Right cardiac atrium (tissue), 5 donors: ENCODE measurements at regions not wholly inside any gene's neighbourhood (a gene's known extent, or its start where the extent isn't known, plus 50 kb on each side); places are given as distances from the start of the nearest gene placed in this dataset.

Experiments used
- ATAC-seq, 2 donors: fragments of 200-7000 bp; cut with Tn5 transposase; one replicate each; pipeline versions ENCODE4 v1.8.0 to v1.9.1; 2020; ENCODE audit warnings: moderate library complexity in 2 of 2, mild to moderate bottlenecking in 1 of 2
- DNase-seq, 3 donors: peaks; one replicate each; pipeline ENCODE4 v3.0.0-alpha.2; 2020
- H3K27ac ChIP-seq: one replicate; pipeline ENCODE4 v1.5.1; 2013; ENCODE audit warnings: mild to moderate bottlenecking, low read length, control low read depth, moderate library complexity
- H3K27me3 ChIP-seq: one replicate; pipeline ENCODE4 v1.6.1; 2013; ENCODE audit not compliant: control insufficient read depth, insufficient read depth
- H3K4me1 ChIP-seq: one replicate; pipeline ENCODE4 v1.6.1; 2013; ENCODE audit warnings: low read length; ENCODE audit not compliant: control insufficient read depth, insufficient read depth
- H3K4me3 ChIP-seq: one replicate; pipeline ENCODE4 v1.5.1; 2013; ENCODE audit warnings: low read length, control low read depth
- H3K9me3 ChIP-seq: one replicate; pipeline ENCODE4 v1.6.1; 2013; ENCODE audit warnings: low read length; ENCODE audit not compliant: control insufficient read depth
- WGBS: extraction: QIAGEN DNeasy Blood & Tissue Kit; methylation state at CpG from one replicate; pipeline ENCODE4 v1.1.7; 2013; 5-methylcytosine and 5-hydroxymethylcytosine counted together
- intact Hi-C, 4 donors: fragments of 100-400 bp; cut with DNase I; formaldehyde crosslinking; loops; one replicate each; pipeline versions ENCODE4 v1.11.0 to v1.14.0; 2022 to 2023
- donor health status: healthy with polysubstance abuse.
- donor health status: DM: no; HTN: yes; CAD: no.
- donor health status: DM: no; HTN: no; CAD: no.
- donor health status: DM: no; HTN: yes; CAD: no; lungs with severe emphysema.
- donor health status: DM: yes; HTN: yes; CAD: no.

DNA sequence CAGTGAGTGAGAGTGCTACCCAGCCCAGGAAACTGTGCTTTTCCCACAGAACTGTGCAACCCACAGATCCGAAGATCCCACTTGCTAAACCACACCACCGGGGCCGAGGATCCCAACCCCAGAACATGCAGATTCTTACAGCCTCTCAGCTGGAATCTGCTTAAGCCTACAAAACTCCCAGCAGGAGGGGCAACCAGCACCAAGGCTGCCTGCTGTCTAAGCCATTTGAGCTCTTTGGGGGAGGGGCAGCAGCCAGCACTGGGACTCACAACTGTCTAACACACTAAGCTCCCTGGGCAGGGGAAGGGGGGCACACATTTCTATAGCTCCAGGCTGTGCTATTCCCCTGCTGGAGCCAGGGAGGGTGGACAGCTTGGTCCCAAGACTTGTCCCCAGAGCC, 529.9 kb downstream of the XPNPEP1 start:
- H3K27ac ChIP-seq: no peak overlapping the region
- no peak for DNase-seq
- intact Hi-C loops: no loop called here
- no peaks in the 10 kb centered on the region for H3K9me3 ChIP-seq
- WGBS: 22% methylated on average over 3 of the region's 3 CpGs
- H3K4me1 ChIP-seq: no peaks in the 10 kb centered on the region
- no peak overlapping the region for H3K4me3 ChIP-seq
- H3K27me3 ChIP-seq: no peaks in the 10 kb centered on the region
- ATAC-seq: no peak

GRCh38 chr10:109386921-109387320, 536.4 kb downstream of the XPNPEP1 start:
- DNase-seq (no peak), ATAC-seq (no peak)
- Histone ChIP-seq H3K4me1 (no peaks in the 10 kb centered on the region), H3K27ac (no peak overlapping the region), H3K4me3 (no peak overlapping the region), H3K9me3 (no peaks in the 10 kb centered on the region), H3K27me3 (no peaks in the 10 kb centered on the region)
- intact Hi-C loops: no loop called here
- 43% methylated on average over 3 of the region's 3 CpGs for WGBS

DNA sequence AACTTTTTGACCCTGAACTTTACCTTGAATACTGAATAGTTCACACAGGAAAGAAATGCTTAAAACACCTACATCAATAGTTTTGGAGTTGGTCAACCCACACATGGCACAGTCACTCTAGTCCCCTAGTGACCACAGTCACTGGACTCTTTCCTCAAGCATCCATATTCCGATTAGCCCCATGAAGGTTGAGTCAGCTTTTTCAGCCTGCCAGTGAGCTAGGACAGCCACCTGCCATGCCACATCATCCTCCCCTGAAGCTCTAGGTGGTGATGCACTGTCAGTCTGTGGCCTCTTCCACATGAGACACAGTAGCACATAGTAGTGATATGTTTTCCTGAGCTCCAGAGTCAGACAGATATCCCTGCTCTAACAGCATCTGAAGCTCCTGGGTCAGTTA, 537.2 kb downstream of the XPNPEP1 start:
- no peaks in the 10 kb centered on the region for H3K9me3 ChIP-seq
- WGBS: 82% methylated on average over 1 of the region's 1 CpG
- no peak overlapping the region for H3K27ac ChIP-seq
- no peaks in the 10 kb centered on the region for H3K4me1 ChIP-seq
- ATAC-seq (no peak), DNase-seq (no peak)
- no peak overlapping the region for H3K4me3 ChIP-seq
- intact Hi-C loops: no loop called here
- no peaks in the 10 kb centered on the region for H3K27me3 ChIP-seq

DNA sequence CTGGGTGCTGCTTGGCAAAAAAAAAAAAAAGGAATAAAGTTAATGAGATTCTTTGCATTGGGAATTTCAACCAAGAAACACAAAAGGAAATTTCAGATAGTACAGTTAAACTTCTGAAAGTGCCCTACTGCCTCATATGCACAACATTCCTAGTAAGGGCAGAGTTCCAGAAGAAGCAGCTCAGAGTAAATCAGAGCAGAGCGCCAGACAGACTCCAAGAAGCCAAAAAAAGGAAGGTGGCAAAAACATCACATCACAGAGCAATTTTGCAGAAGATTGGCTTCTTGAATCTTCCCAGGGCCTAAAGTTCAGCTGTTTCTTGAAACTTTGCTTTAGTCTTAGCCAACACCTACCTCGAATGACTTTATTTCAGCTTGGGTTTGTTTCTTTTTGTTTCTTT, 544.1 kb downstream of the XPNPEP1 start:
- 54% methylated on average over 2 of the region's 2 CpGs for WGBS
- ATAC-seq (no peak), DNase-seq (no peak)
- no peak overlapping the region for H3K27ac ChIP-seq
- H3K9me3 ChIP-seq: no peaks in the 10 kb centered on the region
- intact Hi-C loops: no loop called here
- no peak overlapping the region for H3K4me3 ChIP-seq
- no peaks in the 10 kb centered on the region for H3K4me1 ChIP-seq
- no peaks in the 10 kb centered on the region for H3K27me3 ChIP-seq

- Histone ChIP-seq H3K4me3 (no peak overlapping the region), H3K27ac (no peak overlapping the region), H3K9me3 (no peaks in the 10 kb centered on the region), H3K4me1 (no peaks in the 10 kb centered on the region), H3K27me3 (no peaks in the 10 kb centered on the region)
- intact Hi-C loops: no loop called here
- 70% methylated on average over 1 of the region's 1 CpG for WGBS
- DNase-seq (no peak), ATAC-seq (no peak)
Observed at GRCh38 chr10:109374215-109374614, 549.1 kb downstream of the XPNPEP1 start.

GRCh38 chr10:109359316-109359715, 564.0 kb downstream of the XPNPEP1 start:
- no peaks in the 10 kb centered on the region for H3K4me1 ChIP-seq
- ATAC-seq (no peak), DNase-seq (no peak)
- intact Hi-C loops: no loop called here
- no peaks in the 10 kb centered on the region for H3K9me3 ChIP-seq
- H3K27ac ChIP-seq: no peak overlapping the region
- H3K4me3 ChIP-seq: no peak overlapping the region
- no peaks in the 10 kb centered on the region for H3K27me3 ChIP-seq
- 51% methylated on average over 4 of the region's 4 CpGs for WGBS

- Histone ChIP-seq H3K27ac (no peak overlapping the region), H3K4me3 (no peak overlapping the region), H3K4me1 (no peaks in the 10 kb centered on the region), H3K9me3 (no peaks in the 10 kb centered on the region), H3K27me3 (no peaks in the 10 kb centered on the region)
- intact Hi-C loops: no loop called here
- DNase-seq (no peak), ATAC-seq (no peak)
- 40% methylated on average over 1 of the region's 1 CpG for WGBS
Observed at GRCh38 chr10:109358325-109358724, 565.0 kb downstream of the XPNPEP1 start.

- no peak overlapping the region for H3K4me3 ChIP-seq
- H3K4me1 ChIP-seq: no peaks in the 10 kb centered on the region
- no peak overlapping the region for H3K27ac ChIP-seq
- no peak for ATAC-seq
- no peaks in the 10 kb centered on the region for H3K9me3 ChIP-seq
- no peaks in the 10 kb centered on the region for H3K27me3 ChIP-seq
- intact Hi-C loops: no loop called here
- DNase-seq: no peak
Observed at GRCh38 chr10:109348324-109348723, 575.0 kb downstream of the XPNPEP1 start.

DNA sequence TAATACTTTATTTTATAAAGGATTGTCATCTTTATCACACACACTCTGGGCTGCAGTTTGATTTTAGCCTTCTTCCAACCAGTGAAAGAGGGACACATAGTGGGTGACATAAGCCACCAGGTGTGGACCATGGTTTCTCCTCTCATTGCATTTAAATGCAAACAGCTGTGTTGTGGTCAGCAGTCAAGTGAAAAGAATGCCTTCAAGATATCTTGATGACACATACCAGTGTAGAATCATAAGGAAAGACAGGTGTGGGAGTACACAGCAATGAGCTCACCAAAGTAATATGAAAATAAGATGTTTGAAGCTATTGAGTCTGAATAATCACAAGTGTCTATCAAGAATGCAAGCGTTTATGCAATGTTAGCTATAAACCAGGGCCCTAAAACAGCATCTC, 580.0 kb downstream of the XPNPEP1 start:
- Histone ChIP-seq H3K9me3 (no peaks in the 10 kb centered on the region), H3K27ac (no peak overlapping the region), H3K27me3 (no peaks in the 10 kb centered on the region), H3K4me3 (no peak overlapping the region), H3K4me1 (no peaks in the 10 kb centered on the region)
- ATAC-seq: no peak
- WGBS: 57% methylated on average over 1 of the region's 1 CpG
- no peak for DNase-seq
- intact Hi-C loops: no loop called here

DNA sequence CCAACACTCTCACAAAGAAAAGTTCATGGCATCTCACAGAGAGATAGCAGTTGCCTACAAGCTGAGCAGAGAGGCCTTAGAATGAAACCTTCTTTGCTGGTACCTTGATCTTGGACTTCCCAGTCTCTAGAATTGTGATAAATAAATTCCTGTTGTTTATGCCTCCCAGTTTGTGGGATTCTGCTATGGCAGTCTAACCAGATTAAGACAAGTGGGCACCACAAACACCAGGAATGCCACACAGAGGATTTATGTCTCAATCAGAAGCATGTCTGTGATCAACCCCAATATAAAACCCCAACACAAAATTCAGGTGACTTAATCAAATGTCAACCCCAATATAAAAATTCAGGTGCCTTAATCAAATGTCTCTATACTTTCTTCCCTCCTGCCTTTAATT, 581.3 kb downstream of the XPNPEP1 start:
- no peak for ATAC-seq
- intact Hi-C loops: no loop called here
- Histone ChIP-seq H3K9me3 (no peaks in the 10 kb centered on the region), H3K4me3 (no peak overlapping the region), H3K4me1 (no peaks in the 10 kb centered on the region), H3K27ac (no peak overlapping the region), H3K27me3 (no peaks in the 10 kb centered on the region)
- DNase-seq: no peak

DNA sequence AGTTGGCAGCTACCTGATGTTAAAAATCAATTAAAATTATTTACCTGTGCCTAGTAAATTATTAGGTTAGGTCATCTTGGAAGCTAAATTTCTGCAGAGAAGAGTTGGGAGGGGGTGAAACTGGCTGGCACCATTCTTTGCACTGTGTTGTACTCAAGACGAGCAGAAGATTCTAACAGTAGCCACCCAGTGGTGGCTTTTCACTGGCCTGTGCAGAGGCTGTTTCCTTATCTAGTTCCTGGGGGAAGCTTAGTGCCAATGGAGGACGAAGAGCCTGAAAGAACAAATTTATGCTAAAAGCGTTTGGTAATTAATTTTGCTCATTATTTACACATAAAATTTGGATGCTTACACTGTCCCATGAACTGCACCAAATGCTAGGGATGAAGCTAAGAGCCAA, 595.3 kb downstream of the XPNPEP1 start:
- Histone ChIP-seq H3K4me1 (no peaks in the 10 kb centered on the region), H3K27me3 (no peaks in the 10 kb centered on the region), H3K27ac (no peak overlapping the region), H3K4me3 (no peak overlapping the region), H3K9me3 (no peaks in the 10 kb centered on the region)
- no peak for ATAC-seq
- no peak for DNase-seq
- 58% methylated on average over 3 of the region's 3 CpGs for WGBS
- intact Hi-C loops: no loop called here

DNA sequence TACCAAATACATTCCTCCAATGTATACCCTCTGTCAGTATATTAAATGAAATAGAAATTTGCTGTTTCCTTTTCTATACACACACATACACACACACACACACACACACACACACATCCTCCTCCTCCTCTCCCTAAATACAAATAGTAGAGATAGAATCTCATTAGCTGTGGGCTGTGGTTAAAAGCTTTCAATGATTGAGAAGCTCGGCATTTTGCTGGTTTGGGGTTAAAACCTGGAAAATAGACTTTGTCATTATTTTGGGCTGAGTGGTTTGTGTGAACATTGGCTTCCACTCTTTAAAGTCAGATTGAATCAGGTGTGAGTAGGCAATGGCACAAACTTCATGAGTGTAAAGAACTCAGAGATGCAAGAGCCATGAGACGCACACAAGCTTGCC, 596.0 kb downstream of the XPNPEP1 start:
- no peak overlapping the region for H3K27ac ChIP-seq
- H3K4me3 ChIP-seq: no peak overlapping the region
- 86% methylated on average over 2 of the region's 2 CpGs for WGBS
- H3K9me3 ChIP-seq: no peaks in the 10 kb centered on the region
- no peak for ATAC-seq
- no peak for DNase-seq
- no peaks in the 10 kb centered on the region for H3K4me1 ChIP-seq
- intact Hi-C loops: no loop called here
- H3K27me3 ChIP-seq: no peaks in the 10 kb centered on the region
